Osteoblast (primary cell): ENCODE measurements at regions not wholly inside any gene's neighbourhood (a gene's known extent, or its start where the extent isn't known, plus 50 kb on each side); places are given as distances from the start of the nearest gene placed in this dataset.
"Not testable (repeated sequence)": the region's sequence is repeated elsewhere in the genome, so short reads cannot be mapped to it uniquely, and the experiment has no call there.

ENCODE experiments used
- DNase-seq: peaks from one replicate; pipeline ENCODE4 v3.0.0; 2011; ENCODE audit warnings: low spot score, mixed read lengths; ENCODE audit not compliant: insufficient read length; ENCODE audit errors: missing footprints
- H2AFZ ChIP-seq: 2 replicates; pipeline ENCODE4 v1.6.0; 2011; ENCODE audit warnings: mild to moderate bottlenecking, low read length
- H3K27ac ChIP-seq: 2 replicates; pipeline ENCODE4 v1.5.1; 2011; ENCODE audit warnings: mild to moderate bottlenecking, low read depth, low read length, moderate library complexity
- H3K27me3 ChIP-seq: 2 replicates; pipeline ENCODE4 v1.6.0; 2012; ENCODE audit warnings: mild to moderate bottlenecking, control low read depth, inconsistent platforms, low read length, moderate library complexity; ENCODE audit not compliant: insufficient read depth
- H3K36me3 ChIP-seq: 2 replicates; pipeline ENCODE4 v1.5.1; 2011; ENCODE audit warnings: mild to moderate bottlenecking, low read length, control low read depth, moderate library complexity; ENCODE audit not compliant: insufficient read depth
- H3K4me1 ChIP-seq: 2 replicates; pipeline ENCODE4 v1.5.1; 2011; ENCODE audit warnings: mild to moderate bottlenecking, low read length, control low read depth, moderate library complexity; ENCODE audit not compliant: insufficient read depth
- H3K4me2 ChIP-seq: 2 replicates; pipeline ENCODE4 v1.6.0; 2011; ENCODE audit warnings: mild to moderate bottlenecking, low read length; ENCODE audit not compliant: insufficient read depth
- H3K4me3 ChIP-seq: fragments of 200-600 bp; sonication (generic); 3 replicates; pipeline ENCODE4 v1.5.1; 2012; ENCODE audit warnings: mild to moderate bottlenecking, low read length, inconsistent platforms; ENCODE audit not compliant: insufficient read depth
- H3K79me2 ChIP-seq: 2 replicates; pipeline ENCODE4 v1.6.0; 2012; ENCODE audit warnings: mild to moderate bottlenecking, low read length, control low read depth, inconsistent platforms; ENCODE audit not compliant: insufficient read depth
- H3K9me3 ChIP-seq: 2 replicates; pipeline ENCODE4 v1.5.1; 2011; ENCODE audit warnings: low read depth, low read length, control low read depth
- H4K20me1 ChIP-seq: 2 replicates; pipeline ENCODE4 v1.6.0; 2012; ENCODE audit warnings: mild to moderate bottlenecking, low read length, control low read depth; ENCODE audit not compliant: insufficient read depth
- TF ChIP-seq, protein P1 (sequence below): IDR thresholded peaks from 2 replicates; pipeline ENCODE4 v1.5.1; 2011; ENCODE audit warnings: mild to moderate bottlenecking, low read depth, low read length, moderate library complexity; ENCODE audit errors: extremely low read depth

DNA sequence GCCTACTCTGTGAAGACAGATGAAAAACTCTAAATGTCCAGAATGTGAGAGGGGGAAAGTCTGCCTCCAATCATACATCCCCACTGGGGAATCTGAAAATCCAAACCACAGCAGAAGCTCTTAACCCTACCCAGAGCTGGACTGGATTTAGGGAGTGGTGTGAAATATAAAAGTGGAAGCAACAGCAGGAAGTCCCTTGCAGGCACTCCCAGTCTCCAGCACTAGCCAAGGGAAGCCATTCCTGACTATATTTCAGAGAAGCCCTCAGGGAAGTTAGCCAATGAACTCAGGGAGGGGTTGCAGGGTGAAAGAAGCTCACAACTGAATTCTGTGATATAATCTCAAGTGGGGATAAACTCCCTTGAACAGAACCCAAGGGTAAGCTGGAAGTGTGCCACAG lies 51.5 kb downstream of the CRPPA start:
- H3K27ac ChIP-seq, result no peak overlapping the region
- H2AFZ ChIP-seq, result no peak overlapping the region
- H3K4me1 ChIP-seq, result no peaks in the 10 kb centered on the region
- H3K36me3 ChIP-seq, result no peaks in the 10 kb centered on the region
- TF ChIP-seq, protein P1, sequence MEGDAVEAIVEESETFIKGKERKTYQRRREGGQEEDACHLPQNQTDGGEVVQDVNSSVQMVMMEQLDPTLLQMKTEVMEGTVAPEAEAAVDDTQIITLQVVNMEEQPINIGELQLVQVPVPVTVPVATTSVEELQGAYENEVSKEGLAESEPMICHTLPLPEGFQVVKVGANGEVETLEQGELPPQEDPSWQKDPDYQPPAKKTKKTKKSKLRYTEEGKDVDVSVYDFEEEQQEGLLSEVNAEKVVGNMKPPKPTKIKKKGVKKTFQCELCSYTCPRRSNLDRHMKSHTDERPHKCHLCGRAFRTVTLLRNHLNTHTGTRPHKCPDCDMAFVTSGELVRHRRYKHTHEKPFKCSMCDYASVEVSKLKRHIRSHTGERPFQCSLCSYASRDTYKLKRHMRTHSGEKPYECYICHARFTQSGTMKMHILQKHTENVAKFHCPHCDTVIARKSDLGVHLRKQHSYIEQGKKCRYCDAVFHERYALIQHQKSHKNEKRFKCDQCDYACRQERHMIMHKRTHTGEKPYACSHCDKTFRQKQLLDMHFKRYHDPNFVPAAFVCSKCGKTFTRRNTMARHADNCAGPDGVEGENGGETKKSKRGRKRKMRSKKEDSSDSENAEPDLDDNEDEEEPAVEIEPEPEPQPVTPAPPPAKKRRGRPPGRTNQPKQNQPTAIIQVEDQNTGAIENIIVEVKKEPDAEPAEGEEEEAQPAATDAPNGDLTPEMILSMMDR, result no peak
- H3K4me3 ChIP-seq, result no peak overlapping the region
- H3K79me2 ChIP-seq, result no peaks in the 10 kb centered on the region
- H3K27me3 ChIP-seq, result no peaks in the 10 kb centered on the region
- H3K9me3 ChIP-seq, result no peaks in the 10 kb centered on the region
- H4K20me1 ChIP-seq, result no peaks in the 10 kb centered on the region
- DNase-seq, result no peak
- no peak overlapping the region for H3K4me2 ChIP-seq

GRCh38 chr7:16369309-16369708 lies 52.0 kb downstream of the CRPPA start:
- not testable (repeated sequence) for H3K9me3 ChIP-seq, H3K4me1 ChIP-seq, H3K27ac ChIP-seq, H4K20me1 ChIP-seq, DNase-seq, H3K36me3 ChIP-seq, H3K4me3 ChIP-seq, H3K4me2 ChIP-seq, H3K27me3 ChIP-seq, H3K79me2 ChIP-seq
- H2AFZ ChIP-seq, result peak overlapping the region; percentile 45

DNA sequence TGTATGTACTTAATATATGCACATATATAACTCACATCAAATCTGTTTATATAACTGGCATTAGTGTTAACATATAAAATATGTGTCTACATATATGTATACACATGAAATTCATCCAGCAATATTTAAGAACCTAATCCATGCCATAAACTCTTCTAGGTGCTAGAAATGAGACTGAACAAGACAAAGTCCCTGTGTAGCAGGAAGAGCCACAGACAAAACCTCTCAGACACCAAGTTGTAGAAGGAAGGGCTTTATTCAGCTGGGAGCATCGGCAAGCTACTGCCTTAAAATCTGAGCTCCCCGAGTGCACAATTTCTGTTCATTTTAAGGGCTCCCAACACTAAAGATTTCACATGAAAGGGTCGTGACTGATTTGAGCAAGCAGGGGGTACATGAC lies 52.5 kb downstream of the CRPPA start:
- H2AFZ ChIP-seq, result peak overlapping the region; percentile 72
- H3K79me2 ChIP-seq, result no peaks in the 10 kb centered on the region
- H3K36me3 ChIP-seq, result no peaks in the 10 kb centered on the region
- no peak overlapping the region for H3K4me2 ChIP-seq
- H4K20me1 ChIP-seq, result no peaks in the 10 kb centered on the region
- no peak overlapping the region for H3K27ac ChIP-seq
- DNase-seq, result no peak
- H3K9me3 ChIP-seq, result no peaks in the 10 kb centered on the region
- H3K4me1 ChIP-seq, result no peaks in the 10 kb centered on the region
- H3K27me3 ChIP-seq, result no peaks in the 10 kb centered on the region
- TF ChIP-seq, protein P1, result no peak
- H3K4me3 ChIP-seq, result no peak overlapping the region

DNA sequence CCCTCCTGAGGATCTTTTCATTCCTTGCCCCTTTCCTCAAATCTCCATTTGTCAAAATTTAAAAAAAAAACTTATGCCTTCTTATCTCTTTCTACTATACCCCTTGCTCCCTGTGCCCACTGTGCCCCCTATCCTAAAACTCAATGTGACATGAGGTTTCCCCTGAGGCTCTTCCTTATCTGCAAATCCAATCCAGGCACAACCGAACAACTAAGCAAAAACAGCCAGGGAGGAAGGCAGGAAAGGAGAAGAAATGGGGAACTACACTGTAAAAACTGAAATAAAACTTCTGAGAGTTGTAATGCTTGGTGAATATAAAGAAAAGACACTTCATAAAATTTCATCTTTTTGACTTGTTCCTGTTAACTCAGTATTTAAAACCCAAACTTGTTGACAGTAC lies 54.2 kb downstream of the CRPPA start:
- Histone ChIP-seq H3K9me3 (no peaks in the 10 kb centered on the region), H4K20me1 (no peaks in the 10 kb centered on the region), H3K27ac (no peak overlapping the region), H3K4me1 (no peaks in the 10 kb centered on the region), H3K36me3 (no peaks in the 10 kb centered on the region), H3K4me3 (no peak overlapping the region), H3K79me2 (no peaks in the 10 kb centered on the region), H3K4me2 (no peak overlapping the region), H2AFZ (no peak overlapping the region), H3K27me3 (no peaks in the 10 kb centered on the region)
- TF ChIP-seq, protein P1, result no peak
- DNase-seq, result no peak

DNA sequence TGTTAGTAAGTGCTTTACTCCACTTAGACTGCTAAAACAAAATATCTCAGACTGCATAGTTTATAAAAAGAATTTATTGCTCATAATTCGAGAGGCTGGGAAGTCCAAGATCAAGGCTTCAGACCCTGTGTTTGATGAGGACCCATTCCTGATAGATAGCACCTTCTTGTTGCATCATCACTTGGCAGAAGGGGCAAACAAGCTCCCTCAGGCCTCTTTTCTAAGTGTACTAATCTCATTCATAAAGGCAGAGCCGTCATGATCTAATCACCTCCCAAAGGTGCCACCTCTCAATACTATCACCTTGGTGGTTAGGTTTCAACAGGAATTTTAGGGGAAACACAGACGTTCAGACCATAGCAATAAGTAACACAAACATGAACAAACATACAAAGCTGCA lies 55.4 kb downstream of the CRPPA start:
- H3K79me2 ChIP-seq, result no peaks in the 10 kb centered on the region
- no peaks in the 10 kb centered on the region for H3K9me3 ChIP-seq
- no peak for DNase-seq
- H3K36me3 ChIP-seq, result no peaks in the 10 kb centered on the region
- no peak overlapping the region for H3K4me2 ChIP-seq
- TF ChIP-seq, protein P1, result no peak
- no peak overlapping the region for H2AFZ ChIP-seq
- H3K4me1 ChIP-seq, result no peaks in the 10 kb centered on the region
- H4K20me1 ChIP-seq, result no peaks in the 10 kb centered on the region
- H3K27ac ChIP-seq, result no peak overlapping the region
- H3K27me3 ChIP-seq, result no peaks in the 10 kb centered on the region
- H3K4me3 ChIP-seq, result no peak overlapping the region
